ENCODE measurements at regions not wholly inside any gene's neighbourhood (a gene's known extent, or its start where the extent isn't known, plus 50 kb on each side); places are given as distances from the start of the nearest gene placed in this dataset.

GRCh38 chr4:71259280-71259679 lies 79.5 kb upstream of the SLC4A4 start:
- no peak for TF ChIP-seq TCF3 (IDR thresholded peaks at IDR 0.05; ENCODE audit: borderline replicate concordance, insufficient read depth, low read depth, low read length)
- TF ChIP-seq EZH2 (IDR thresholded peaks at IDR 0.05; ENCODE audit: borderline replicate concordance, control insufficient read depth, low read depth, low read length): no peak
- TF ChIP-seq POLR2AphosphoS2 (IDR thresholded peaks at IDR 0.05; ENCODE audit: low read depth, low read length): no peak
- no peak for TF ChIP-seq ZNF24 (IDR thresholded peaks at IDR 0.05)
- no peak for TF ChIP-seq SREBF1 (IDR thresholded peaks at IDR 0.05; ENCODE audit: low read length)
- no peak for TF ChIP-seq POLR2A (IDR thresholded peaks at IDR 0.05; ENCODE audit: low read depth, low read length)
- TF ChIP-seq, protein P1, sequence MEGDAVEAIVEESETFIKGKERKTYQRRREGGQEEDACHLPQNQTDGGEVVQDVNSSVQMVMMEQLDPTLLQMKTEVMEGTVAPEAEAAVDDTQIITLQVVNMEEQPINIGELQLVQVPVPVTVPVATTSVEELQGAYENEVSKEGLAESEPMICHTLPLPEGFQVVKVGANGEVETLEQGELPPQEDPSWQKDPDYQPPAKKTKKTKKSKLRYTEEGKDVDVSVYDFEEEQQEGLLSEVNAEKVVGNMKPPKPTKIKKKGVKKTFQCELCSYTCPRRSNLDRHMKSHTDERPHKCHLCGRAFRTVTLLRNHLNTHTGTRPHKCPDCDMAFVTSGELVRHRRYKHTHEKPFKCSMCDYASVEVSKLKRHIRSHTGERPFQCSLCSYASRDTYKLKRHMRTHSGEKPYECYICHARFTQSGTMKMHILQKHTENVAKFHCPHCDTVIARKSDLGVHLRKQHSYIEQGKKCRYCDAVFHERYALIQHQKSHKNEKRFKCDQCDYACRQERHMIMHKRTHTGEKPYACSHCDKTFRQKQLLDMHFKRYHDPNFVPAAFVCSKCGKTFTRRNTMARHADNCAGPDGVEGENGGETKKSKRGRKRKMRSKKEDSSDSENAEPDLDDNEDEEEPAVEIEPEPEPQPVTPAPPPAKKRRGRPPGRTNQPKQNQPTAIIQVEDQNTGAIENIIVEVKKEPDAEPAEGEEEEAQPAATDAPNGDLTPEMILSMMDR (IDR thresholded peaks at IDR 0.05 in 2 of 3, conservative IDR thresholded peaks at IDR 0.05 in 1 of 3; ENCODE audit: control insufficient read depth in 2 of 3, extremely low read depth in 1 of 3, insufficient read depth in 1 of 3, low read depth in 3 of 3, low read length in 3 of 3): no peak
- no peak for TF ChIP-seq REST (IDR thresholded peaks at IDR 0.05; ENCODE audit: low read depth, low read length)
- TF ChIP-seq MXI1 (IDR thresholded peaks at IDR 0.05; ENCODE audit: low read depth, low read length): no peak
- TF ChIP-seq ZNF274 (IDR thresholded peaks at IDR 0.05; ENCODE audit: insufficient read depth, insufficient read length): no peak
- TF ChIP-seq, protein P2, sequence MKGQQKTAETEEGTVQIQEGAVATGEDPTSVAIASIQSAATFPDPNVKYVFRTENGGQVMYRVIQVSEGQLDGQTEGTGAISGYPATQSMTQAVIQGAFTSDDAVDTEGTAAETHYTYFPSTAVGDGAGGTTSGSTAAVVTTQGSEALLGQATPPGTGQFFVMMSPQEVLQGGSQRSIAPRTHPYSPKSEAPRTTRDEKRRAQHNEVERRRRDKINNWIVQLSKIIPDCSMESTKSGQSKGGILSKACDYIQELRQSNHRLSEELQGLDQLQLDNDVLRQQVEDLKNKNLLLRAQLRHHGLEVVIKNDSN (IDR thresholded peaks at IDR 0.05; ENCODE audit: borderline replicate concordance, extremely low read length, insufficient read depth, low read depth, low read length): no peak
- no peak for TF ChIP-seq SP1 (IDR thresholded peaks at IDR 0.05; ENCODE audit: low read depth, low read length)
